Right lobe of liver (tissue), 4 donors: ENCODE measurements at regions not wholly inside any gene's neighbourhood (a gene's known extent, or its start where the extent isn't known, plus 50 kb on each side); places are given as distances from the start of the nearest gene placed in this dataset.

Source experiments
- CTCF ChIP-seq, 4 donors: fragments of 200-600 bp in 3 of 4; fragments of 450-650 bp in 1 of 4; IDR thresholded peaks; one replicate each; pipeline versions ENCODE4 v1.5.1 to v1.8.0; 2016 to 2022; ENCODE audit warnings: antibody characterized with exemption in 4 of 4, mild to moderate bottlenecking in 2 of 4
- POLR2A ChIP-seq: fragments of 450-650 bp; IDR thresholded peaks from one replicate; pipeline ENCODE4 v1.6.1; 2017; ENCODE audit warnings: antibody characterized with exemption, mild to moderate bottlenecking
- donor health status: DM: no; HTN: no; CAD: no.
- donor health status: DM: no; HTN: no; CAD: no.
- donor health status: DM: no; HTN: yes; CAD: no.

- TF ChIP-seq CTCF (IDR thresholded peaks at IDR 0.05) (no peak), POLR2A (no peak)
Observed at GRCh38 chr6:105935416-105935815, 150.7 kb upstream of the PRDM1 start.
